Hippocampal formation (tissue), 2 donors: ENCODE measurements at regions not wholly inside any gene's neighbourhood (a gene's known extent, or its start where the extent isn't known, plus 50 kb on each side); places are given as distances from the start of the nearest gene placed in this dataset.
"Not testable (repeated sequence)": the region's sequence is repeated elsewhere in the genome, so short reads cannot be mapped to it uniquely, and the experiment has no call there.

ENCODE experiments used
- DNase-seq, 2 donors: peaks; one replicate each; lab custom pipeline; 2025; lab: John Stamatoyannopoulos, UW

DNA sequence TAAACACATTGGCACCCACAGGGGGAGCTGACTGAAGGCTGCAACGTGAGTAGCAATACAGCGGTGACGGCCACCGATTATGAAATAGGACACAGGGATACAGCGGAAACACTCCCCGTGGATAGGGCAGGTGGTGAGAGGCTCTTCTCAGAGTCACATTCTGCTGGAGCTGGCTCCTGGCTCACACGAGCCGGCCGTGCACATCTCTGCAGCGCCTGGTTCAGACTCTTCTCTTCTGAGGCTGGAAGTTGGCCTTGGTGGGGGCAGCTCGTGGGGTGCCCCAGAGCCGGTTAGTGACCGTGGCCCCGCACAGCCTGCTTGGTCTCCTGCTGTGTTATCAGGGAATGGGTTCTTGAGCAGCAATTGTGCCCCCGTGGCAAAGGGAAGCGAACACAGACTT lies 61.3 kb upstream of the EN2 start:
- DNase-seq, result no peak

DNA sequence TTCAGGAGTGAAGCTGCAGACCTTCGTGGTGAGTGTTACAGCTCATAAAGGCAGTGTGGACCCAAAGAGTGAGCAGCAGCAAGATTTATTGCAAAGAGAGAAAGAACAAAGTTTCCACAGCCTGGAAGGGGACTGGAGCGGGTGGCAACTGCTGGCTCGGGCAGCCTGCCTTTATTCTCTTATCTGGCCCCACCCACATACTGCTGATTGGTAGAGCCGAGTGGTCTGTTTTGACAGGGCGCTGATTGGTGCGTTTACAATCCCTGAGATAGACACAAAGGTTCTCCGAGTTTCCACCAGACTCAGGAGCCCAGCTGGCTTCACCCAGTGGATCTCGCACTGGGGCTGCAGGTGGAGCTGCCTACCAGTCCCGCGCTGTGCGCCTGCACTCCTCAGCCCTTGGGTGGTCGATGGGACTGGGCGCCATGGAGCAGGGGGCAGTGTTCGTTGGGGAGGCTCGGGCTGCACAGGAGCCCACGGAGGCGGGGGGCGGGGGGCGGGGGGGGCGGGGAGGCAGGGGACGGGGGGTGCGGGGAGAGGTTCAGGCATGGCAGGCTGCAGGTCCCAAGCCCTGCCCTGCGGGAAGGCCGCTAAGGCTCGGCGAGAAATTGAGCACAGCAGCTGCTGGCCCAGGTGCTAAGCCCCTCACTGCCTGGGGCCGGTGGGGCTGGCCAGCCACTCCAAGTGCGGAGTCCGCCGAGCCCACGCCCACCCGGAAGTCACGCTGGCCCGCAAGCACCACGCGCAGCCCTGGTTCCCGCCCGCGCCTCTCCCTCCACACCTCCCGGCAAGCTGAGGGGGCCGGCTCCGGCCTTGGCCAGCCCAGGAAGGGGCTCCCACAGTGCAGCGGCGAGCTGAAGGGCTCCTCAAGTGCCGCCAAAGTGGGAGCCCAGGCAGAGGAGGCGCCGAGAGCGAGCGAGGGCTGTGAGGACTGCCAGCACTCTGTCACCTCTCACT lies 59.9 kb upstream of the EN2 start:
- DNase-seq, result not testable (repeated sequence)

DNA sequence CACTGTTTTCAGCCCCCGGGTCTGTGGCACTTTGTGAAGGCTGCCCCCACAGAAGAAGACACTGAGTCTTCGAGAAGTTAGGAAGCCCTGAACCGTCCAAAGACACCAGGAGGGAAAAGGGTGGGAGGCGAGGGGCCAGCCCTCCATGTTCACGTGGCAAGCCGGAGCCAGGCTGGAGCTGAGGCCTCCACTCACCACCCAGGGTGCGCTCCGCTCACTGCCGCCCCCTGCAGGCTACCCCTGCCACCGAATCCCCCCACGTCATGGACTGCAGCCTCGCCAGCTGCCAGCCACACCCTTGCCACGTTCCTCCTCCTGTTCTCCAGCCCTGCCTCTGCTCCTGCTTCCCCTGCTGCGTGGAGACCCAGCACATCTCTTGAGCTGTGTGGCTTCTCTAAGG lies 59.0 kb upstream of the EN2 start:
- no peak for DNase-seq

DNA sequence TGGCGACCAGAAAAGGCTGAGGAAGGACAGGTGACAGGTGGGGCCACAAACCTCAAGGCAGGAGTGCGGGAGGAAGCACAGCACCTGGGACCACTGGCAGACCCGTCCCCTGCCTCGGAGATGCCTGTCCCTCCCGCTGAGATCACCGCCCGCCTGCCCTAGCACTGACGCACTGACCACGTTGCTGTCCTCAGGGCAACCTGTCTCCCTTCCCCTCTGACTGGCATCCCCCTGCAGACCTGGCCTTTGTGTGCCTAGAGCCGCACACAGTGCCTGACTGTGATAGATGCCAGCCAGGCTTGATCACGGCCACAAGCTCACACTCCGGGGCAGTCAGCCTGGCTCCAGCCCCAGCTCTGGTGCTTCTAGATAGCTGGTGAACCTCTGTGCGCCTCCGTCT lies 58.4 kb upstream of the EN2 start:
- no peak for DNase-seq

DNA sequence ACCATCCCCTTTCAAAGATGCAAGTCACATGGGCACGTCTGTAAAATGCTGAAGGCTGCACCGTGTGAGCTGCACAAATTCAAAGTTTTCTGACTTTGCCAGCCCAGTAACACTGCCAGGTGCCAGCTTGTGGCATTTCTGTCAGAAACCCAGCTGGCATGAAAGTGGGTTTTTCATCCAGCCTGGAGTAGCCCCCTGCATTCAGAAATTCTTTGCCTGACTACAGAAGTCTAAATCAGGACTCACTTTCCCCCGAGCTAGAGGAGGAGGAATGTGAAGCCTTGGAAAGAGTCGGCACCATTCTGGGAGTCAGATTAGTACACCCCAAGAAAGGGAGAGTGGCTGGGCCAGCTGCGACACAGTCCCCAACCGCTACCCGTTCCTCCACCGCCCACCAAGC lies 56.7 kb upstream of the EN2 start:
- no peak for DNase-seq

DNA sequence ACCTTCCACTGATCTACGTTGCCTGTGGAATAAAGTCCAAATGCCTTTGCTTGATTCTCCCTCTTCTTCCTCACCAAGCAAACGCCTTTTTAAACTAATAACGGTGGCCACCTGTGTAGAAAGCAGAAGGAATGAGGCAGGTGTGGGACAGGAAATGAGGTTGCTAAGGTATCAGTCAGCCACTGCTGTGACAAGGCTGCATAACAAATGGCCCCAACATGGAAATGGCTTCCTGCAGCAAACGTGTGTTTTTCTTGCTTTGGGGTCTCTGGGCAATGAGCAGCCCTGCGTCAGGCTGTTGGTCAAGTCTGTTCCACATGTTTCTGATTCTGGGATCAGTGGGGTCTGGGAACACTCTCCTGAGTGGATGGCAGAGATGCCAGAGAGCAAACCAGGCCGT lies 56.0 kb upstream of the EN2 start:
- DNase-seq, result no peak

DNA sequence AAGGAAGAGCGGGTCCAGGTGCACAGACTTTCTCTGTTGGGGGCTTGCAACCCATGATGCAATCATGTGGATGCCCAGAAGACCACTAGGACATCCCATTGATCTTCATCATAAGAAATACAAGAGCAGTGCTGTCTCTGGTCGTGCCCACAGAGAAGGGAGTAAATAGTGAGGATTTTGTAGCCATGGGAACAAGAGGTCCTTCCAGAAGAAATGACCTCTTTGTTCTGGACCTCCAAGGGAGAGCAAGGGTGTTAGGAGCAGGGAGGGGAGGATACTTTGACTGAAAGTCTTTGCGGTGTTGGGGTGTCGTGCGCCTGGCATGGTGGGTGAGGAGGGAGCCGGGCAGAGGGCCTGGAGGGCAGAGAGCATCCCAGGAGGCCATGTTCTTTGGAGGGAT lies 55.0 kb upstream of the EN2 start:
- peak in 1 of 2 donors; percentile 25 for DNase-seq

DNA sequence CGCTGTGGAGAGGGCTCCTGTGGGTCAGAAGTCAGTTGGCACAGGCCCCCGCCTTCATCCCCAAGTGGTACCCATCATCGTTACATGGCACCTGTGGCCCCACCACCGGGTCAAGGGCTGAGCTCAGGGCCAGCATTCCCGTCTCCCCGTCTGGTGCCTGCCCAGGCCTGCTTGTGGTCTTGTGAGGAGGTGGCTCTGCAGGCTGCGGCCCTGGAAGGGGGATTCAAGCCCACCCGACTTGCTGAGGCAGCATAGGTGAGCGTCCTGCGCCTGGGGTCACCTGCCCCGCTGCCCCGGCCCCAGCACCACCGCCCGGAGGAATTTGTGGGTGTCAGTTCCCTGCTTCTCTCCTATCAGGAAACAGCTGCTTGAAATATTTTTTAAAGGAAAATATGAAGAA lies 53.0 kb upstream of the EN2 start:
- no peak for DNase-seq

DNA sequence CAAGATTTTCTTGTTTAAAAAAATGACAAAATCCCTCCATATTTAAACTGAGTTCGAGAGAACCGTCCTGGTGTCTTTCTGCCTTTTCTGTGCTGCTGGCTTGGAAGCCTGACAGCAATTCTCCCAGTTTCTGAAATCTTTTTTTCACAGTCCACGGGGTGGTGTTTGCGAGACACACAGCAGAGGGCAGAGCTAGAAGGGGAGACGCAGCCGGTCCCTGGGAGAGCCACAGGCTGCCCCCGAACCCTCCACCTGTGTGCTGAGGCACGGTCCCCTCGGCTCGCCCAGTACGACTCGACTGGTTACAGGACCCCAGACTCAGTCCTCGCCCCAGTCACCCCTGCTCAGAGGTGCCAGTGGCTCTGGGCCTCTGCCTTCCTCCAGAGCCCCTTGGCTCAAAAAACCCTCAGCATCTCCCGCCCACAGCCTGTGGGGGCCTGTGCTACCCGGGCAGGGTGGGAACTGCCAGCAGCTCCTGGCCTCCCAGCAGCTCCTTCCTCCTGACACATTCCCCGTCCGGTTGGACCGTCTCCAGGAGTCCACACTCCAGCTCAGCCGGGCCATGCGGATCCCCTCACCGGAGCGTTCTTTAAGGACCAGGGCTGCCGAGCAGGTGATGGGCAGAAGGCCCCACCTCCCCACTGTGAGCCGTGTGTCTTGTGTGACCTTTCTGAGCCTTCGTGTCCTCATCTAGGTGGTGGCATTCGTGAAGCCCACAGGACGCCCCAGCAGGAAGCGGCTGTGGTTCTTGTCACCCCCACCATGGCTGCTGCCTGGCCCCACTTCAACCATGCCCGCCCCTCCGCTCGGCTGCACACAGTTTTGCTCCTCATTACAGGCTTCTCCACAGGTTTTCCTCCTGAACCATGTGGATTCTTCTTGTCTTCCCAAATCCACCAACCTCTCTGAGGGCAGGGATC lies 52.3 kb upstream of the EN2 start:
- peak in 1 of 2 donors; percentile 29 for DNase-seq

DNA sequence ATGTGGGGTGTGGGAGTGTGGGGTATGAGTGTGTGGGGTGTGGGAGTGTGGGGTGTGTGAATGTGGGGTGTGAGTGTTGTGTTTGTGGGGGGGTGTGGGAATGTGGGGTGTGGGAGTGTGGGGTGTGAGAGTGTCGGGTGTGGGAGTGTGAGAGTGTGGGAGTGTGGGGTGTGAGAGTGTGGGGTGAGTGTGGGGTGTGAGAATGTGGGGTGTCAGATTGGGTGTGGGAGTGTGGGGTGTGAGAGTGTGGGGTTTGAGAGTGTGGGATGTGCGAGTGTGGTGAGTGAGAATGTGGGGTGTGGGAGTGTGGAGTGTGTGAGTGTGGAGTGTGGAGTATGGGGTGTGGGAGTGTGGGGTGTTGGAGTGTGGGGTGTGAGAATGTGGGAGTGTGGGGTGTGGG lies 50.1 kb upstream of the EN2 start:
- DNase-seq, result no peak
